Spleen (tissue), 11 donors: ENCODE measurements at regions not wholly inside any gene's neighbourhood (a gene's known extent, or its start where the extent isn't known, plus 50 kb on each side); places are given as distances from the start of the nearest gene placed in this dataset.

Experiments used
- DNase-seq: peaks from one replicate; pipeline ENCODE4 v3.0.0-alpha.2; 2020
- H3K27ac ChIP-seq, 8 donors: fragments of 200-600 bp; sonication (generic) in 7 of 8; 1 replicate in 4 of 8; 2 replicates in 4 of 8; pipeline versions ENCODE4 v1.5.0 to v1.8.0; 2016 to 2021; ENCODE audit warnings: inconsistent platforms in 4 of 8, mild to moderate bottlenecking in 4 of 8, moderate library complexity in 1 of 8
- H3K27me3 ChIP-seq, 7 donors: fragments of 200-600 bp; sonication (generic) in 6 of 7; replicated peaks in 1 of 7; 1 replicate in 4 of 7; 2 replicates in 3 of 7; pipeline versions ENCODE4 v1.5.0 to v1.8.0; 2016 to 2021; ENCODE audit warnings: inconsistent platforms in 3 of 7, mild to moderate bottlenecking in 1 of 7
- H3K36me3 ChIP-seq, 6 donors: fragments of 200-600 bp; sonication (generic) in 5 of 6; 1 replicate in 4 of 6; 2 replicates in 2 of 6; pipeline versions ENCODE4 v1.5.0 to v1.8.0; 2016 to 2021; ENCODE audit warnings: inconsistent platforms in 2 of 6
- H3K4me1 ChIP-seq, 6 donors: fragments of 200-600 bp; sonication (generic) in 5 of 6; 1 replicate in 3 of 6; 2 replicates in 3 of 6; pipeline versions ENCODE4 v1.5.0 to v1.8.0; 2016 to 2021; ENCODE audit warnings: inconsistent platforms in 3 of 6
- H3K4me3 ChIP-seq, 8 donors: fragments of 200-600 bp; sonication (generic) in 7 of 8; 1 replicate in 4 of 8; 2 replicates in 4 of 8; pipeline versions ENCODE4 v1.5.0 to v1.8.0; 2016 to 2021; ENCODE audit warnings: inconsistent platforms in 4 of 8, mild to moderate bottlenecking in 4 of 8, moderate library complexity in 2 of 8
- H3K9me3 ChIP-seq, 8 donors: fragments of 200-600 bp; sonication (generic) in 7 of 8; 1 replicate in 4 of 8; 2 replicates in 4 of 8; pipeline versions ENCODE4 v1.5.0 to v1.8.0; 2016 to 2021; ENCODE audit warnings: inconsistent platforms in 4 of 8
- POLR2A ChIP-seq, 3 donors: fragments of 450-650 bp; IDR thresholded peaks; one replicate each; pipeline ENCODE4 v1.5.1; 2017; ENCODE audit warnings: antibody characterized with exemption in 3 of 3, mild to moderate bottlenecking in 1 of 3
- POLR2AphosphoS5 ChIP-seq, 3 donors: sonication (generic); formaldehyde crosslinking; IDR thresholded peaks; one replicate each; pipeline ENCODE4 v1.5.1; 2017; ENCODE audit warnings: antibody characterized with exemption in 3 of 3
- WGBS, 5 donors: extraction: QIAGEN DNeasy Blood & Tissue Kit in 3 of 5; methylation state at CpG; one replicate each; pipeline versions ENCODE4 v1.1.5 to v1.1.7; 2013 to 2018; 5-methylcytosine and 5-hydroxymethylcytosine counted together
- intact Hi-C: fragments of 100-400 bp; cut with DNase I; formaldehyde crosslinking; loops from one replicate; pipeline ENCODE4 v1.15.0; 2023; ENCODE audit warnings: low total_unique reads
- TF ChIP-seq, protein P1 (sequence below), 11 experiments: fragments of 200-600 bp in 7 of 11; fragments of 450-650 bp in 4 of 11; sonication (generic) in 4 of 11; IDR thresholded peaks in 8 of 11; conservative IDR thresholded peaks in 3 of 11; 1 replicate in 7 of 11; 2 replicates in 4 of 11; pipeline versions ENCODE4 v1.4.0 to v1.8.0; 2016 to 2021; ENCODE audit warnings: antibody characterized with exemption in 11 of 11, inconsistent platforms in 4 of 11, mild to moderate bottlenecking in 1 of 11
- donor health status: healthy with polysubstance abuse.
- donor health status: DM: no; HTN: no; CAD: no; lungs with moderate emphysema.
- donor health status: DM: no; HTN: no; CAD: no.
- donor health status: Bipolar disorder and iron deficiency.
- donor health status: healthy.
- donor health status: DM: no; HTN: no; CAD: no.
- donor health status: DM: yes; HTN: yes; CAD: no.

DNA sequence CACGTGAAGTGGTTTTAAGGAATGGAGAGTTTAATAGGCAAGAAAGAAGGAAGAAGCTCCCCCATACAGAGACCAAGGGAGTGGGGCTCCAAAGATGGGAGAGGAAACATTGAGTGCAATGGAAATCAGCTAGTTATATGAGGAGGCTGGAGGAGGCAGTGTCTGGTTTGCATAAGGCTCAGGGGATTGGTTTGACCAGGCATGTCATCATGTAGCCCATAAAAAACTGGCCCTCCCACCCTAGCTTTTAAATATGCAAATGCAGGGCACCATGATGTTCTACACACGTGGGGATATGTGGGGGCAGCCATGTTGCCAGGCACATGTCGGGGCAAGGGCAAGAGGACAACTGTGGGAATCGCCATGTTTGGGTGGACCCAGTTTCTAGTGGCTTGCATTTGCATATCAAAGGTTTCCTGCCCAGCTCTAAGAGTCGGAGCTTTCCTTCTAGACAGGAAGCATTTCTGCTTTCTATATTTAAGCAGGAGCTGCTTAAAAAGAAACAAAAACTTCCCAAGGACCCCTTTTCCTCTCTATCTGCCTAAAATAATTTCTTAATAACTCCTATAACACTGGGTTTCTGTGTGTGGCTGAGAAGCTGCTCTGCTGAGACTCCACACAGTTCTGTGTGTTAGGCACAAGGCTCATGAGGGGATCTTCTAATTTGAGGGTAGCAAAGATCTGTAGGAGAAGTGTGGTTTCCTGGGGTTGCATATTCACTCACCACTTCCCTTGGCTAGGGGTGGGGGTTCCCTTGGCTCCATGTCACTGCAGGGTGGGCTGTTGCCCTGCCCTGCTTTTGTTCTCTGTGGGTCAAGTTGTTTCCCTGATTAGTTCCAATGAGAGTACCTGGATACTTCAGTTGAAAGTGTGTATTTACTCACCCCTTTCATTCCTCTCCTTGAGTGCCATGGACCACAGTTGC lies 113.5 kb downstream of the VSIG4 start:
- no peaks in the 10 kb centered on the region for H3K36me3 ChIP-seq
- peaks cover 0 to 10% (median 0%) of the 10 kb centered on the region in 7 donors for H3K27me3 ChIP-seq
- peak overlapping the region in 5 of 8 donors; percentile 19 to 50 (median 44) for H3K27ac ChIP-seq
- TF ChIP-seq, protein P1, sequence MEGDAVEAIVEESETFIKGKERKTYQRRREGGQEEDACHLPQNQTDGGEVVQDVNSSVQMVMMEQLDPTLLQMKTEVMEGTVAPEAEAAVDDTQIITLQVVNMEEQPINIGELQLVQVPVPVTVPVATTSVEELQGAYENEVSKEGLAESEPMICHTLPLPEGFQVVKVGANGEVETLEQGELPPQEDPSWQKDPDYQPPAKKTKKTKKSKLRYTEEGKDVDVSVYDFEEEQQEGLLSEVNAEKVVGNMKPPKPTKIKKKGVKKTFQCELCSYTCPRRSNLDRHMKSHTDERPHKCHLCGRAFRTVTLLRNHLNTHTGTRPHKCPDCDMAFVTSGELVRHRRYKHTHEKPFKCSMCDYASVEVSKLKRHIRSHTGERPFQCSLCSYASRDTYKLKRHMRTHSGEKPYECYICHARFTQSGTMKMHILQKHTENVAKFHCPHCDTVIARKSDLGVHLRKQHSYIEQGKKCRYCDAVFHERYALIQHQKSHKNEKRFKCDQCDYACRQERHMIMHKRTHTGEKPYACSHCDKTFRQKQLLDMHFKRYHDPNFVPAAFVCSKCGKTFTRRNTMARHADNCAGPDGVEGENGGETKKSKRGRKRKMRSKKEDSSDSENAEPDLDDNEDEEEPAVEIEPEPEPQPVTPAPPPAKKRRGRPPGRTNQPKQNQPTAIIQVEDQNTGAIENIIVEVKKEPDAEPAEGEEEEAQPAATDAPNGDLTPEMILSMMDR (IDR thresholded peaks at IDR 0.05 in 8 of 11, conservative IDR thresholded peaks at IDR 0.05 in 3 of 11): no peak
- TF ChIP-seq POLR2AphosphoS5 (IDR thresholded peaks at IDR 0.05): no peak
- no peak for TF ChIP-seq POLR2A (IDR thresholded peaks at IDR 0.05)
- WGBS, 5 donors: 21 to 39% (median 30%) methylated on average over 5 of the region's 5 CpGs
- DNase-seq: peak; percentile 78
- H3K4me3 ChIP-seq: peak overlapping the region in 1 of 8 donors; percentile 35
- peaks cover 0 to 23% (median 0%) of the 10 kb centered on the region in 6 donors for H3K4me1 ChIP-seq
- intact Hi-C loops: no loop called here
- no peaks in the 10 kb centered on the region for H3K9me3 ChIP-seq

GRCh38 chrX:65925592-65925991 lies 114.3 kb downstream of the VSIG4 start:
- Histone ChIP-seq H3K4me3 (no peak overlapping the region), H3K27ac (peak overlapping the region in 1 of 8 donors; percentile 50), H3K9me3 (no peaks in the 10 kb centered on the region), H3K36me3 (no peaks in the 10 kb centered on the region), H3K4me1 (peaks cover 0 to 23% (median 0%) of the 10 kb centered on the region in 6 donors), H3K27me3 (peaks cover 0 to 10% (median 0%) of the 10 kb centered on the region in 7 donors)
- intact Hi-C loops: no loop called here
- DNase-seq: no peak
- WGBS, 5 donors: 75 to 93% (median 83%) methylated on average over 3 of the region's 3 CpGs
- TF ChIP-seq, protein P1 (IDR thresholded peaks at IDR 0.05 in 8 of 11, conservative IDR thresholded peaks at IDR 0.05 in 3 of 11): no peak
- TF ChIP-seq POLR2A (IDR thresholded peaks at IDR 0.05): no peak
- no peak for TF ChIP-seq POLR2AphosphoS5 (IDR thresholded peaks at IDR 0.05)

DNA sequence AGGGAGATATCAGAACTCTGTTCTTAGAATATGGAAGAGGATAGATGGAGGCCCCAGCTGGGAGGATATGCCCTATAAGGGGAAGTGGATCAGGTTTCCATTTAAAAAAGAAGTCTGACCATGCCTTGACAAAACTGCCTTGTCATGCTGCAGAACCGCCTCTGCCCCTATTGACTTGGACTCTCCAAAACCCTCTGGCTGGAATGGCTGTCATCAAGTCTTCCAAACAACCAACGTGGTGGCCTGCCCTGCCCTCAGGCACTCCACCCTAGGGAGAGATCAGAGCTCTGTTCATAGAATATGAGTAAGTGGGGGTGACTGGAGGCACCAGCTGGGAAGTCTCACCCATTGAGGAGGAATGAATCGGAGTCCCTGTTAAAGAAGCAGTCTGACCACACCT lies 114.9 kb downstream of the VSIG4 start:
- no peak overlapping the region for H3K27ac ChIP-seq
- peaks cover 0 to 23% (median 0%) of the 10 kb centered on the region in 6 donors for H3K4me1 ChIP-seq
- WGBS, 5 donors: 55 to 77% (median 70%) methylated on average over 2 to 3 of the region's 3 CpGs
- TF ChIP-seq POLR2AphosphoS5 (IDR thresholded peaks at IDR 0.05): no peak
- TF ChIP-seq, protein P1 (IDR thresholded peaks at IDR 0.05 in 8 of 11, conservative IDR thresholded peaks at IDR 0.05 in 3 of 11): no peak
- TF ChIP-seq POLR2A (IDR thresholded peaks at IDR 0.05): no peak
- no peak overlapping the region for H3K4me3 ChIP-seq
- intact Hi-C loops: no loop called here
- peaks cover 0 to 10% (median 0%) of the 10 kb centered on the region in 7 donors for H3K27me3 ChIP-seq
- no peaks in the 10 kb centered on the region for H3K36me3 ChIP-seq
- DNase-seq: no peak
- H3K9me3 ChIP-seq: no peaks in the 10 kb centered on the region

GRCh38 chrX:65921363-65921762 lies 118.5 kb downstream of the VSIG4 start:
- no peak overlapping the region for H3K27ac ChIP-seq
- H3K36me3 ChIP-seq: no peaks in the 10 kb centered on the region
- peaks cover 0 to 10% (median 0%) of the 10 kb centered on the region in 7 donors for H3K27me3 ChIP-seq
- no peak for TF ChIP-seq POLR2A (IDR thresholded peaks at IDR 0.05)
- no peak for TF ChIP-seq POLR2AphosphoS5 (IDR thresholded peaks at IDR 0.05)
- TF ChIP-seq, protein P1 (IDR thresholded peaks at IDR 0.05 in 8 of 11, conservative IDR thresholded peaks at IDR 0.05 in 3 of 11): no peak
- DNase-seq: no peak
- intact Hi-C loops: no loop called here
- H3K9me3 ChIP-seq: peaks cover 0 to 14% (median 2%) of the 10 kb centered on the region in 8 donors
- H3K4me1 ChIP-seq: peaks cover 0 to 14% (median 0%) of the 10 kb centered on the region in 6 donors
- H3K4me3 ChIP-seq: no peak overlapping the region
- WGBS, 5 donors: 48 to 92% (median 78%) methylated on average over 2 of the region's 2 CpGs
